CD4-positive, CD25-positive, alpha-beta regulatory T cell (primary cell): ENCODE measurements at regions not wholly inside any gene's neighbourhood (a gene's known extent, or its start where the extent isn't known, plus 50 kb on each side); places are given as distances from the start of the nearest gene placed in this dataset.

Experiments used
- ATAC-seq, 2 donors: fragments of 150-1000 bp; cut with Tn5 transposase; one replicate each; pipeline ENCODE4 v1.10.0; 2021; ENCODE audit warnings: low read depth in 2 of 2, moderate number of reproducible peaks in 2 of 2, moderate library complexity in 1 of 2
- DNase-seq, 3 donors: peaks; one replicate each; pipeline versions ENCODE4 v3.0.0 to v3.0.0-alpha.2; 2012 to 2022; ENCODE audit warnings: mixed read lengths in 1 of 3
- H3K27ac ChIP-seq: one replicate; pipeline ENCODE4 v1.7.0; 2013; ENCODE audit warnings: mild to moderate bottlenecking, low read length; ENCODE audit not compliant: insufficient read depth, poor library complexity, severe bottlenecking
- H3K27me3 ChIP-seq: one replicate; pipeline ENCODE4 v1.7.0; 2013; ENCODE audit warnings: low read length; ENCODE audit not compliant: control insufficient read depth, insufficient read depth
- H3K36me3 ChIP-seq: one replicate; pipeline ENCODE4 v1.7.0; 2013; ENCODE audit warnings: mild to moderate bottlenecking, low read length, moderate library complexity; ENCODE audit not compliant: control insufficient read depth, insufficient read depth
- H3K4me1 ChIP-seq: 2 replicates; pipeline ENCODE4 v1.7.0; 2013; ENCODE audit warnings: mild to moderate bottlenecking, low read length; ENCODE audit not compliant: insufficient read depth, control insufficient read depth, poor library complexity, severe bottlenecking
- H3K4me3 ChIP-seq: one replicate; pipeline ENCODE4 v1.7.0; 2013; ENCODE audit warnings: low read depth, mild to moderate bottlenecking, low read length, moderate library complexity
- H3K9me3 ChIP-seq, 2 experiments: 1 replicate in 1 of 2; 2 replicates in 1 of 2; pipeline ENCODE4 v1.7.0; 2013; ENCODE audit warnings: low read length in 2 of 2, mild to moderate bottlenecking in 1 of 2, moderate library complexity in 1 of 2; ENCODE audit not compliant: control insufficient read depth in 2 of 2
- H3K27ac Mint-ChIP-seq, 3 donors: one replicate each; pipeline ENCODE4 v1.8.0; 2020 to 2022; ENCODE audit warnings: mild to moderate bottlenecking in 3 of 3, mixed read lengths in 3 of 3, moderate library complexity in 2 of 3
- H3K27me3 Mint-ChIP-seq: one replicate; pipeline ENCODE4 v1.8.0; 2022; ENCODE audit warnings: mild to moderate bottlenecking, mixed read lengths
- H3K36me3 Mint-ChIP-seq: one replicate; pipeline ENCODE4 v1.8.0; 2020; ENCODE audit warnings: mixed read lengths
- H3K4me1 Mint-ChIP-seq, 4 donors: one replicate each; pipeline ENCODE4 v1.8.0; 2020 to 2022; ENCODE audit warnings: mixed read lengths in 4 of 4, mild to moderate bottlenecking in 1 of 4
- H3K4me3 Mint-ChIP-seq, 4 donors: one replicate each; pipeline ENCODE4 v1.8.0; 2020 to 2022; ENCODE audit warnings: mild to moderate bottlenecking in 4 of 4, mixed read lengths in 4 of 4, moderate library complexity in 3 of 4
- H3K9me3 Mint-ChIP-seq, 7 donors: one replicate each; pipeline ENCODE4 v1.8.0; 2020 to 2022; ENCODE audit warnings: mixed read lengths in 7 of 7, mild to moderate bottlenecking in 3 of 7, moderate library complexity in 2 of 7

DNA sequence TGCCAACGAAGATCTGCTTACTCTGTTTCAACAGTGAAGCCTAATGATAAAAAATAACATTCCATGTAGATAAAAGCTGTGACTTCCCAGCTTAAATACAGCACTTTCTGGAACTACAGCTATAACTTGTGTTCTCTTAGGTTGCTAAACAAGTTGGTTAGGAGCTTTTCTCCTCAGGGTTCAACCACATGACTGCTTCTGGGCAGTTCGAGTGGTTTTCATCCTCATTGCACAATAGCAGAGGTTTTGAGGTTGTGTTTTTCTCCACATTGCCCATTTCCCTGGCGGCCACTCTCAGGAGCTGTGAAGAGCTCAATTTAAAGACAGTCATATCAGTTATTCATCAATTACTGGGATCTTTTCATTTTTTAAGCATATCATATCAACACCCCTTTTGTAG, 102.2 kb upstream of the CYP1B1 start:
- ATAC-seq (no peak), DNase-seq (no peak)
- H3K27me3 ChIP-seq = peaks cover 4% of the 10 kb centered on the region
- H3K9me3 ChIP-seq = no peaks in the 10 kb centered on the region
- no peaks in the 10 kb centered on the region for H3K36me3 ChIP-seq
- Mint-ChIP-seq H3K4me1 (no peaks in the 10 kb centered on the region), H3K4me3 (no peak overlapping the region), H3K27me3 (peaks cover 12% of the 10 kb centered on the region), H3K27ac (no peak overlapping the region), H3K9me3 (peaks cover 0 to 2% (median 0%) of the 10 kb centered on the region in 7 donors), H3K36me3 (no peaks in the 10 kb centered on the region)
- H3K27ac ChIP-seq = no peak overlapping the region
- no peak overlapping the region for H3K4me3 ChIP-seq
- no peaks in the 10 kb centered on the region for H3K4me1 ChIP-seq

DNA sequence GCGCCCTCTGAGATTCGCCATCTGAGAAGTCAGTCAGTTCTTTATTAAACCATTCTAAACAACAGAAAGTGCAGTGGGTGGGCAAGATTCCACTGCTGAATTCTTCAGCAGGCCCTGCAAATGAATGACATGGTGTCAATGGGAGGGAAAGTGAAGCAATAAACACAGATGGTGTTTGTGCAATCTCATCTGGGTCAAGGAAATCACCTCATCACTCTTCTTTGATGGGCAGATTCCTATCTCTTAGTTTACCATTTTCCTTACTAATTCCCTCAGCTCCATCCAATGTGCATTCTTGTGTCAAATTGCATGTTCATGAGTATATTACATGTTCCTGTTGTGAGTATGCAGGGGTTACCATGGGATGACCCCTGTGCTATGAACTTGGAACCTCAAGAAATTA, 100.7 kb upstream of the CYP1B1 start:
- no peak overlapping the region for H3K27ac ChIP-seq
- Mint-ChIP-seq H3K27ac (no peak overlapping the region), H3K4me3 (no peak overlapping the region), H3K4me1 (no peaks in the 10 kb centered on the region), H3K27me3 (peaks cover 8% of the 10 kb centered on the region), H3K36me3 (no peaks in the 10 kb centered on the region), H3K9me3 (peaks cover 0 to 3% (median 0%) of the 10 kb centered on the region in 7 donors)
- ATAC-seq = no peak
- peaks cover 8% of the 10 kb centered on the region for H3K27me3 ChIP-seq
- DNase-seq = no peak
- no peaks in the 10 kb centered on the region for H3K9me3 ChIP-seq
- H3K36me3 ChIP-seq = no peaks in the 10 kb centered on the region
- no peaks in the 10 kb centered on the region for H3K4me1 ChIP-seq
- no peak overlapping the region for H3K4me3 ChIP-seq

GRCh38 chr2:38174646-38175423, 98.9 kb upstream of the CYP1B1 start:
- ATAC-seq (no peak), DNase-seq (no peak)
- H3K4me3 ChIP-seq = no peak overlapping the region
- Mint-ChIP-seq H3K4me3 (no peak overlapping the region), H3K4me1 (no peaks in the 10 kb centered on the region), H3K36me3 (no peaks in the 10 kb centered on the region), H3K9me3 (peaks cover 0 to 6% (median 0%) of the 10 kb centered on the region in 7 donors), H3K27me3 (peaks cover 15% of the 10 kb centered on the region), H3K27ac (no peak overlapping the region)
- no peaks in the 10 kb centered on the region for H3K9me3 ChIP-seq
- H3K27me3 ChIP-seq = peaks cover 17% of the 10 kb centered on the region
- H3K27ac ChIP-seq = no peak overlapping the region
- no peaks in the 10 kb centered on the region for H3K36me3 ChIP-seq
- no peaks in the 10 kb centered on the region for H3K4me1 ChIP-seq

GRCh38 chr2:38174131-38174530, 98.2 kb upstream of the CYP1B1 start:
- ATAC-seq = no peak
- DNase-seq = no peak
- Mint-ChIP-seq H3K9me3 (peaks cover 0 to 4% (median 0%) of the 10 kb centered on the region in 7 donors), H3K36me3 (no peaks in the 10 kb centered on the region), H3K4me1 (no peaks in the 10 kb centered on the region), H3K4me3 (no peak overlapping the region), H3K27ac (no peak overlapping the region), H3K27me3 (peaks cover 14% of the 10 kb centered on the region)
- H3K9me3 ChIP-seq = no peaks in the 10 kb centered on the region
- H3K27me3 ChIP-seq = peaks cover 16% of the 10 kb centered on the region
- H3K4me1 ChIP-seq = no peaks in the 10 kb centered on the region
- H3K4me3 ChIP-seq = no peak overlapping the region
- H3K36me3 ChIP-seq = no peaks in the 10 kb centered on the region
- H3K27ac ChIP-seq = no peak overlapping the region

- Histone ChIP-seq H3K4me3 (no peak overlapping the region), H3K4me1 (no peaks in the 10 kb centered on the region), H3K27me3 (peaks cover 18% of the 10 kb centered on the region), H3K27ac (no peak overlapping the region), H3K9me3 (no peaks in the 10 kb centered on the region), H3K36me3 (no peaks in the 10 kb centered on the region)
- Mint-ChIP-seq H3K4me3 (no peak overlapping the region), H3K4me1 (peaks cover 0 to 3% (median 0%) of the 10 kb centered on the region in 4 donors), H3K36me3 (no peaks in the 10 kb centered on the region), H3K27me3 (peaks cover 10% of the 10 kb centered on the region), H3K9me3 (peaks cover 0 to 4% (median 0%) of the 10 kb centered on the region in 7 donors), H3K27ac (no peak overlapping the region)
- no peak for ATAC-seq
- no peak for DNase-seq
These were observed 97.7 kb upstream of the CYP1B1 start for GRCh38 chr2:38173683-38174082.

- Mint-ChIP-seq H3K4me3 (no peak overlapping the region), H3K27me3 (peaks cover 14% of the 10 kb centered on the region), H3K36me3 (no peaks in the 10 kb centered on the region), H3K27ac (no peak overlapping the region), H3K9me3 (peaks cover 0 to 4% (median 0%) of the 10 kb centered on the region in 7 donors), H3K4me1 (peaks cover 0 to 3% (median 0%) of the 10 kb centered on the region in 4 donors)
- ATAC-seq (no peak), DNase-seq (no peak)
- H3K36me3 ChIP-seq = no peaks in the 10 kb centered on the region
- H3K27ac ChIP-seq = no peak overlapping the region
- no peaks in the 10 kb centered on the region for H3K9me3 ChIP-seq
- no peak overlapping the region for H3K4me3 ChIP-seq
- H3K27me3 ChIP-seq = peaks cover 23% of the 10 kb centered on the region
- no peaks in the 10 kb centered on the region for H3K4me1 ChIP-seq
These were observed 95.4 kb upstream of the CYP1B1 start for GRCh38 chr2:38171208-38171855.

DNA sequence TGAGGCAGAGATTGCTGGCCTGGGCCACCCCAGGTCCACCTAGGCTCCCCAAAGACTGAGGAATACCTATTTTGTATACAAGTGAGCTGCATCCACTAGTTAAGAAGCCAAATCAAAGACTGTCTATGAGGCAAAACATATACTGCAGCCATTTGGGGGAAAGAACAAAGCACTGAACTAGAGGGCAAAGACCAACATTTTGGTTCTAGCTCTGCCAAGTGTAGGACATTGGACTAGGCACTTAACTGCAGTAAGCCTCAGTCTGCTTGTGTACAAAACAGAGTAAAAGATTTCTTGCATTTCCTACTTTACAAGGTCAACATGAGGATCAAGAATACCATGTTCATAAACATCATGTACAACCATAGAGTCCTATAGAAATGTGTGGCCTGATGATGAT, 94.8 kb upstream of the CYP1B1 start:
- DNase-seq (no peak), ATAC-seq (no peak)
- Histone ChIP-seq H3K9me3 (no peaks in the 10 kb centered on the region), H3K27me3 (peaks cover 23% of the 10 kb centered on the region), H3K4me3 (no peak overlapping the region), H3K4me1 (no peaks in the 10 kb centered on the region), H3K36me3 (no peaks in the 10 kb centered on the region), H3K27ac (no peak overlapping the region)
- peaks cover 17% of the 10 kb centered on the region for H3K27me3 Mint-ChIP-seq
- no peak overlapping the region for H3K4me3 Mint-ChIP-seq
- H3K27ac Mint-ChIP-seq = no peak overlapping the region
- peaks cover 0 to 3% (median 0%) of the 10 kb centered on the region in 4 donors for H3K4me1 Mint-ChIP-seq
- H3K9me3 Mint-ChIP-seq = peaks cover 0 to 4% (median 0%) of the 10 kb centered on the region in 7 donors
- H3K36me3 Mint-ChIP-seq = no peaks in the 10 kb centered on the region
